DOHH2 (cell line): ENCODE measurements at regions not wholly inside any gene's neighbourhood (a gene's known extent, or its start where the extent isn't known, plus 50 kb on each side); places are given as distances from the start of the nearest gene placed in this dataset.

Experiments
- EZH2phosphoT487 ChIP-seq: fragments of 200-600 bp; sonication (generic); IDR thresholded peaks from 2 replicates; pipeline ENCODE4 v1.6.1; 2017; ENCODE audit warnings: borderline replicate concordance, mild to moderate bottlenecking, antibody characterized with exemption, low read length, moderate library complexity, mixed read lengths
- TF ChIP-seq, protein P1 (sequence below): fragments of 200-600 bp; sonication (generic); IDR thresholded peaks from one replicate; pipeline ENCODE4 v1.5.1; 2014; ENCODE audit warnings: antibody characterized with exemption, mild to moderate bottlenecking, low read depth, low read length; ENCODE audit not compliant: poor library complexity, severe bottlenecking

DNA sequence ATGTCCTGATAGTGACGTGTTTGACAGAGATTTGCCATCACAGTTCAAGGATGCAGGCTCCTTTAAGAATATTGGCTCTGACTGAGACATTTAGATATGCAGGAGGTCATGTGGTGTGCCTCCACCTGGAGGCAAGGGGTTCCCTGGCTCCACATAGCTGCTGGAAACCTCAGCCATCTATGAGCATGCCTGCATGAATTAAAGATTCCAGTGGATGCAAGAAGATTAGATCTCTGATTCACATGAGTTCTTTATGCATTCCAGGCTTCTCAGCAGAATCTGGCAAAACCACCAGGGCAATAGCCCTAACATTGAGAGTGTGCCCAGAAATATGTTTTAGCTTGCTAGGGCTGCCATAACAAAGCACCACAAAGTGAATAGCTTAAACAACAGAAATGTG is 298.5 kb upstream of the AADAT start:
- TF ChIP-seq, protein P1, sequence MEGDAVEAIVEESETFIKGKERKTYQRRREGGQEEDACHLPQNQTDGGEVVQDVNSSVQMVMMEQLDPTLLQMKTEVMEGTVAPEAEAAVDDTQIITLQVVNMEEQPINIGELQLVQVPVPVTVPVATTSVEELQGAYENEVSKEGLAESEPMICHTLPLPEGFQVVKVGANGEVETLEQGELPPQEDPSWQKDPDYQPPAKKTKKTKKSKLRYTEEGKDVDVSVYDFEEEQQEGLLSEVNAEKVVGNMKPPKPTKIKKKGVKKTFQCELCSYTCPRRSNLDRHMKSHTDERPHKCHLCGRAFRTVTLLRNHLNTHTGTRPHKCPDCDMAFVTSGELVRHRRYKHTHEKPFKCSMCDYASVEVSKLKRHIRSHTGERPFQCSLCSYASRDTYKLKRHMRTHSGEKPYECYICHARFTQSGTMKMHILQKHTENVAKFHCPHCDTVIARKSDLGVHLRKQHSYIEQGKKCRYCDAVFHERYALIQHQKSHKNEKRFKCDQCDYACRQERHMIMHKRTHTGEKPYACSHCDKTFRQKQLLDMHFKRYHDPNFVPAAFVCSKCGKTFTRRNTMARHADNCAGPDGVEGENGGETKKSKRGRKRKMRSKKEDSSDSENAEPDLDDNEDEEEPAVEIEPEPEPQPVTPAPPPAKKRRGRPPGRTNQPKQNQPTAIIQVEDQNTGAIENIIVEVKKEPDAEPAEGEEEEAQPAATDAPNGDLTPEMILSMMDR: no peak
- TF ChIP-seq EZH2phosphoT487: no peak
